Upper lobe of left lung (tissue), 4 donors: ENCODE measurements at regions not wholly inside any gene's neighbourhood (a gene's known extent, or its start where the extent isn't known, plus 50 kb on each side); places are given as distances from the start of the nearest gene placed in this dataset.

ENCODE experiments used
- EP300 ChIP-seq, 4 donors: sonication (generic); formaldehyde crosslinking; IDR thresholded peaks; one replicate each; pipeline ENCODE4 v1.5.1; 2017; ENCODE audit warnings: antibody characterized with exemption in 4 of 4, control low read depth in 2 of 4
- TF ChIP-seq, protein P1 (sequence below), 6 experiments: fragments of 450-650 bp in 4 of 6; fragments of 200-600 bp in 2 of 6; sonication (generic) in 2 of 6; IDR thresholded peaks; one replicate each; pipeline ENCODE4 v1.5.1; 2016 to 2019; ENCODE audit warnings: antibody characterized with exemption in 6 of 6

DNA sequence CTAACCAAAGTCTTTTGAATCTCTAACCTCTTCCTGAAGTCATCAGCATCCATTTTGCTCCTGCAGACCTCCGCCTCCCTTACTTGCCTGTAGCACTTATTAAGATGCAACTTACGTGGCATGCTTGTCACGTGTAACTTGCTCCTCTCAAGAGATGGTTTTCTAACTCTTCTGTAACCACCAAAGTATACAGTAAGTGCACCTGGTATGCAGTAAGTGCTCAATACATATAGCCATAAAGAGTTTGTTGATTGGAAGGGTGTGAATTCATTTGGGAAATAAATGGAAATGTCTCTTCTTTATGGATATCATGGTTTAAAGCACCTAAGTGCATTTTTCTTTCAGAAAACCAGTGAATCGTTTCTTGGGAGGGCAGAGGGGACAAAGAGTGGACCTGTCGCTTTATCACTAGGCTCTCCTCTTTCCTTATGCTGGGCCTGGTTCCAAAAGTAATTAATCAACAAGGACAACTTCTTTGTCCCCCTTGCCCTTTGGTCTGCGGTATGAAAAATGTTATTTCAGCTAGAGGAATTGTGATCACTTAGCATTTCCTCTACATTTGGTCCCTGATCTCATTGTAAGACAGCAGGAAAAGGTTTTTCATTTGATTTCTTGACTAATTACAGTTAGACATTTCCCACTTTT, 370.0 kb upstream of the SPRED2 start:
- TF ChIP-seq, protein P1, sequence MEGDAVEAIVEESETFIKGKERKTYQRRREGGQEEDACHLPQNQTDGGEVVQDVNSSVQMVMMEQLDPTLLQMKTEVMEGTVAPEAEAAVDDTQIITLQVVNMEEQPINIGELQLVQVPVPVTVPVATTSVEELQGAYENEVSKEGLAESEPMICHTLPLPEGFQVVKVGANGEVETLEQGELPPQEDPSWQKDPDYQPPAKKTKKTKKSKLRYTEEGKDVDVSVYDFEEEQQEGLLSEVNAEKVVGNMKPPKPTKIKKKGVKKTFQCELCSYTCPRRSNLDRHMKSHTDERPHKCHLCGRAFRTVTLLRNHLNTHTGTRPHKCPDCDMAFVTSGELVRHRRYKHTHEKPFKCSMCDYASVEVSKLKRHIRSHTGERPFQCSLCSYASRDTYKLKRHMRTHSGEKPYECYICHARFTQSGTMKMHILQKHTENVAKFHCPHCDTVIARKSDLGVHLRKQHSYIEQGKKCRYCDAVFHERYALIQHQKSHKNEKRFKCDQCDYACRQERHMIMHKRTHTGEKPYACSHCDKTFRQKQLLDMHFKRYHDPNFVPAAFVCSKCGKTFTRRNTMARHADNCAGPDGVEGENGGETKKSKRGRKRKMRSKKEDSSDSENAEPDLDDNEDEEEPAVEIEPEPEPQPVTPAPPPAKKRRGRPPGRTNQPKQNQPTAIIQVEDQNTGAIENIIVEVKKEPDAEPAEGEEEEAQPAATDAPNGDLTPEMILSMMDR (IDR thresholded peaks at IDR 0.05), result no peak
- no peak for TF ChIP-seq EP300 (IDR thresholded peaks at IDR 0.05)
